ENCODE measurements at regions not wholly inside any gene's neighbourhood (a gene's known extent, or its start where the extent isn't known, plus 50 kb on each side); places are given as distances from the start of the nearest gene placed in this dataset.

GRCh38 chr11:116230438-116230837 is 542.3 kb downstream of the BUD13 start (continued):
- TF ChIP-seq EZH2 (IDR thresholded peaks at IDR 0.05; ENCODE audit: low read depth, unreplicated experiment), result no peak
- no peak for TF ChIP-seq ETS1 (IDR thresholded peaks at IDR 0.05)
- no peak for TF ChIP-seq CTCF (conservative IDR thresholded peaks at IDR 0.05; ENCODE audit: low read depth in 2 of 2)
- TF ChIP-seq ZNF331 (CRISPR knock-in tag; IDR thresholded peaks at IDR 0.05; ENCODE audit: low read depth), result no peak
- no peak for TF ChIP-seq EZH2phosphoT487 (IDR thresholded peaks at IDR 0.05; ENCODE audit: unreplicated experiment)
- no peak for TF ChIP-seq STAT1 (IDR thresholded peaks at IDR 0.05; ENCODE audit: unreplicated experiment)
- no peak for TF ChIP-seq POLR2AphosphoS5 (IDR thresholded peaks at IDR 0.05; ENCODE audit: low read depth)

- H3K27ac Mint-ChIP-seq, result no peak overlapping the region
- H3K27me3 Mint-ChIP-seq (ENCODE audit: insufficient read depth, low read depth, poor library complexity), result peaks cover 5% of the 10 kb centered on the region
- no peak overlapping the region for H3K27ac ChIP-seq (ENCODE audit: low read depth)
- H3K4me3 Mint-ChIP-seq, result no peak overlapping the region
- H3K79me2 ChIP-seq (replicated peaks; ENCODE audit: insufficient read depth), result no peaks in the 10 kb centered on the region
- no peaks in the 10 kb centered on the region for H3K9me3 Mint-ChIP-seq
- no peaks in the 10 kb centered on the region for H3F3A ChIP-seq (replicated peaks; ENCODE audit: low read depth)
- H3K4me1 Mint-ChIP-seq, result peaks cover 28% of the 10 kb centered on the region
- H3K9me2 ChIP-seq (ENCODE audit: insufficient read depth), result no peaks in the 10 kb centered on the region
- H3K27me3 ChIP-seq (ENCODE audit: insufficient read depth), result no peaks in the 10 kb centered on the region
- H3K36me3 ChIP-seq (ENCODE audit: insufficient read depth), result no peaks in the 10 kb centered on the region
- H3K4me1 ChIP-seq (ENCODE audit: insufficient read depth), result peaks cover 16% of the 10 kb centered on the region; the same call in 1 of the 2 replicates
- DNase-seq (ENCODE audit: low spot score) (no peak), ATAC-seq (no peak)
- no peaks in the 10 kb centered on the region; the same call in 1 of the 2 replicates for H4K20me1 ChIP-seq (replicated peaks; ENCODE audit: insufficient read depth)
- no peak overlapping the region for H3K4me3 ChIP-seq
- H3K36me3 Mint-ChIP-seq (ENCODE audit: low read depth), result no peaks in the 10 kb centered on the region
- no peak overlapping the region for H3K4me2 ChIP-seq
- no peak overlapping the region for H2AFZ ChIP-seq
- TF ChIP-seq CTCF (conservative IDR thresholded peaks at IDR 0.05; ENCODE audit: low read depth in 2 of 2) (no peak), ZNF462 (CRISPR knock-in tag; IDR thresholded peaks at IDR 0.05) (no peak), REST (IDR thresholded peaks at IDR 0.05; ENCODE audit: unreplicated experiment) (no peak)
These were observed 543.4 kb downstream of the BUD13 start for GRCh38 chr11:116229236-116229970.
